HepG2 (cell line): ENCODE measurements at regions not wholly inside any gene's neighbourhood (a gene's known extent, or its start where the extent isn't known, plus 50 kb on each side); places are given as distances from the start of the nearest gene placed in this dataset.

ENCODE experiments used
- DMTF1 ChIP-seq: sonication (generic); formaldehyde crosslinking; IDR thresholded peaks from 2 replicates; pipeline ENCODE4 v1.4.0; 2020; ENCODE audit warnings: mild to moderate bottlenecking, missing genetic modification reagents
- IRF9 ChIP-seq: sonication (generic); formaldehyde crosslinking; IDR thresholded peaks from 2 replicates; pipeline ENCODE4 v1.8.0; 2022; ENCODE audit warnings: missing genetic modification reagents, mild to moderate bottlenecking, borderline replicate concordance
- ZBTB43 ChIP-seq: sonication (generic); formaldehyde crosslinking; conservative IDR thresholded peaks from 2 replicates; pipeline ENCODE4 v1.4.0; 2020; ENCODE audit warnings: missing genetic modification reagents
- ZNF564 ChIP-seq: sonication (generic); formaldehyde crosslinking; IDR thresholded peaks from 2 replicates; pipeline ENCODE4 v1.8.1; 2023; ENCODE audit warnings: mild to moderate bottlenecking, missing genetic modification reagents
- ZNF607 ChIP-seq: sonication (generic); formaldehyde crosslinking; IDR thresholded peaks from 2 replicates; pipeline ENCODE4 v1.5.1; 2020; ENCODE audit warnings: missing genetic modification reagents, mild to moderate bottlenecking, borderline replicate concordance
- TF ChIP-seq, protein P1 (sequence below): sonication (generic); formaldehyde crosslinking; IDR thresholded peaks from 2 replicates; pipeline ENCODE4 v1.5.0; 2020; ENCODE audit warnings: mild to moderate bottlenecking, missing genetic modification reagents, borderline replicate concordance

DNA sequence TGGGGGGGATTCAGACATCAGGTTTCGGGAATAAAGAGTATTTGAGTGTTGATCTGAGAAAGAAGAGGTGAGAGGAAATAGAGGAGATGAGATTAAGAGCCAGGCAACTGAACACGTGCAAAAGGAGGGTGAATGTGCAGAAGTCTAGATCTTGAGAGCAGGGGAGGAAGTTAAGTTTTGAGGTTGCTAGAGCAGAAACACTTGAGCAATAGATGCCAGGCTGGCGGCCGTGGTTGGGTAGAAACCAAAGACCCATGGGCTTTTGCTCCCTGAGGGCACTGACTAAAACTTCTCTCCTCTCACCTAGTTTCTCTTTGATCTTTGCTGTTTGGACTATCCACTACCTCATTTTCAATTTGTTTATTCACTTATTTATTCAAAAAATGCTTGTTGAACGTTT is 116.0 kb downstream of the CDC42EP3 start (continued):
- TF ChIP-seq IRF9 (no peak), DMTF1 (CRISPR knock-in tag) (no peak), ZNF564 (no peak), ZBTB43 (CRISPR knock-in tag) (no peak), ZNF607 (CRISPR knock-in tag) (no peak)
- TF ChIP-seq, protein P1, sequence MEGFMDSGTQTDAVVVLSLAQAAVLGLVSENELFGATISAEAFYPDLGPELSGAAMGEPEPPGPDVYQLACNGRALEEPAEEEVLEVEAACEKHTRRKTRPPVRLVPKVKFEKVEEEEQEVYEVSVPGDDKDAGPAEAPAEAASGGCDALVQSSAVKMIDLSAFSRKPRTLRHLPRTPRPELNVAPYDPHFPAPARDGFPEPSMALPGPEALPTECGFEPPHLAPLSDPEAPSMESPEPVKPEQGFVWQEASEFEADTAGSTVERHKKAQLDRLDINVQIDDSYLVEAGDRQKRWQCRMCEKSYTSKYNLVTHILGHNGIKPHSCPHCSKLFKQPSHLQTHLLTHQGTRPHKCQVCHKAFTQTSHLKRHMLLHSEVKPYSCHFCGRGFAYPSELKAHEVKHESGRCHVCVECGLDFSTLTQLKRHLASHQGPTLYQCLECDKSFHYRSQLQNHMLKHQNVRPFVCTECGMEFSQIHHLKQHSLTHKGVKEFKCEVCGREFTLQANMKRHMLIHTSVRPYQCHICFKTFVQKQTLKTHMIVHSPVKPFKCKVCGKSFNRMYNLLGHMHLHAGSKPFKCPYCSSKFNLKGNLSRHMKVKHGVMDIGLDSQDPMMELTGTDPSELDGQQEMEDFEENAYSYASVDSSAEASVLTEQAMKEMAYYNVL (CRISPR knock-in tag): no peak
